SK-N-MC (cell line): ENCODE measurements at regions not wholly inside any gene's neighbourhood (a gene's known extent, or its start where the extent isn't known, plus 50 kb on each side); places are given as distances from the start of the nearest gene placed in this dataset.
A peak's percentile ranks its signal among the peaks of the same experiment; 100 is the strongest.

Experiments
- DNase-seq: peaks from one replicate; pipeline ENCODE4 v3.0.0-alpha.2; 2011; ENCODE audit warnings: low read depth, low spot score
- H3K27ac ChIP-seq: fragments of 200-600 bp; sonication (generic); 2 replicates; pipeline ENCODE4 v1.5.1; 2016; ENCODE audit warnings: mixed run types
- H3K36me3 ChIP-seq: fragments of 200-600 bp; sonication (generic); 2 replicates; pipeline ENCODE4 v1.6.1; 2017; ENCODE audit warnings: antibody characterized with exemption, low read length, mixed read lengths; ENCODE audit not compliant: insufficient read depth
- H3K4me3 ChIP-seq: fragments of 200-600 bp; sonication (generic); 2 replicates; pipeline ENCODE4 v1.5.1; 2016
- H3K9ac ChIP-seq: fragments of 200-600 bp; sonication (generic); 2 replicates; pipeline ENCODE4 v1.8.0; 2017; ENCODE audit warnings: mixed run types, mixed read lengths; ENCODE audit not compliant: insufficient read length
- H3K9me3 ChIP-seq: fragments of 200-600 bp; sonication (generic); 2 replicates; pipeline ENCODE4 v1.6.1; 2017; ENCODE audit warnings: low read depth, mild to moderate bottlenecking, antibody characterized with exemption, low read length, moderate library complexity, mixed read lengths
- EZH2 ChIP-seq: fragments of 200-600 bp; sonication (generic); IDR thresholded peaks from one replicate; pipeline ENCODE4 v1.6.1; 2017; ENCODE audit warnings: antibody characterized with exemption
- FOXP2 ChIP-seq: optimal IDR thresholded peaks from 2 replicates; pipeline ENCODE3; 2011; ENCODE audit warnings: mild to moderate bottlenecking, moderate library complexity; ENCODE audit not compliant: insufficient read depth; ENCODE audit errors: extremely low read length, control extremely low read depth
- POLR2AphosphoS5 ChIP-seq: IDR thresholded peaks from 2 replicates; pipeline ENCODE4 v1.6.1; 2012; ENCODE audit warnings: mild to moderate bottlenecking, low read depth, low read length, borderline replicate concordance

- Histone ChIP-seq H3K9ac (no peak overlapping the region), H3K36me3 (no peaks in the 10 kb centered on the region), H3K4me3 (no peak overlapping the region), H3K9me3 (no peaks in the 10 kb centered on the region), H3K27ac (no peak overlapping the region)
- no peak for DNase-seq
- TF ChIP-seq FOXP2 (no peak), POLR2AphosphoS5 (no peak), EZH2 (no peak)
Measured at GRCh38 chr10:33937036-33937730, 602.7 kb upstream of the NRP1 start.

GRCh38 chr10:33935350-33935749, 600.9 kb upstream of the NRP1 start:
- H3K27ac ChIP-seq, result no peak overlapping the region
- no peaks in the 10 kb centered on the region for H3K36me3 ChIP-seq
- DNase-seq, result no peak
- no peaks in the 10 kb centered on the region for H3K9me3 ChIP-seq
- no peak for TF ChIP-seq FOXP2
- TF ChIP-seq POLR2AphosphoS5, result no peak
- TF ChIP-seq EZH2, result no peak
- H3K9ac ChIP-seq, result no peak overlapping the region
- no peak overlapping the region for H3K4me3 ChIP-seq

GRCh38 chr10:33930079-33930478, 595.6 kb upstream of the NRP1 start:
- Histone ChIP-seq H3K36me3 (no peaks in the 10 kb centered on the region), H3K4me3 (no peak overlapping the region), H3K27ac (peak overlapping the region; percentile 81), H3K9ac (no peak overlapping the region), H3K9me3 (no peaks in the 10 kb centered on the region)
- no peak for TF ChIP-seq FOXP2
- no peak for TF ChIP-seq EZH2
- no peak for TF ChIP-seq POLR2AphosphoS5
- DNase-seq, result no peak

GRCh38 chr10:33927347-33927746, 592.9 kb upstream of the NRP1 start:
- Histone ChIP-seq H3K9me3 (no peaks in the 10 kb centered on the region), H3K27ac (no peak overlapping the region)
- DNase-seq, result no peak

GRCh38 chr10:33921970-33922605, 587.6 kb upstream of the NRP1 start:
- TF ChIP-seq POLR2AphosphoS5, result no peak
- no peak for TF ChIP-seq EZH2
- no peak for TF ChIP-seq FOXP2
- Histone ChIP-seq H3K4me3 (no peak overlapping the region), H3K9ac (no peak overlapping the region), H3K27ac (no peak overlapping the region), H3K9me3 (no peaks in the 10 kb centered on the region), H3K36me3 (no peaks in the 10 kb centered on the region)
- no peak for DNase-seq

More at GRCh38 chr10:33927347-33927746, 592.9 kb upstream of the NRP1 start:
- TF ChIP-seq EZH2 (no peak), POLR2AphosphoS5 (no peak), FOXP2 (no peak)
- no peaks in the 10 kb centered on the region for H3K36me3 ChIP-seq
- no peak overlapping the region for H3K4me3 ChIP-seq
- H3K9ac ChIP-seq, result no peak overlapping the region

- H3K9ac ChIP-seq, result no peak overlapping the region
- no peaks in the 10 kb centered on the region for H3K36me3 ChIP-seq
- DNase-seq, result no peak
- H3K4me3 ChIP-seq, result no peak overlapping the region
- no peak for TF ChIP-seq POLR2AphosphoS5
- no peak for TF ChIP-seq FOXP2
- no peak for TF ChIP-seq EZH2
- no peaks in the 10 kb centered on the region for H3K9me3 ChIP-seq
- no peak overlapping the region for H3K27ac ChIP-seq
Measured at GRCh38 chr10:33920351-33920750, 585.9 kb upstream of the NRP1 start.

- TF ChIP-seq FOXP2, result no peak
- no peak for TF ChIP-seq EZH2
- TF ChIP-seq POLR2AphosphoS5, result no peak
- Histone ChIP-seq H3K9ac (no peak overlapping the region), H3K4me3 (no peak overlapping the region), H3K27ac (no peak overlapping the region), H3K36me3 (no peaks in the 10 kb centered on the region), H3K9me3 (no peaks in the 10 kb centered on the region)
- DNase-seq, result no peak
Measured at GRCh38 chr10:33919244-33919643, 584.8 kb upstream of the NRP1 start.

GRCh38 chr10:33917069-33917780, 582.8 kb upstream of the NRP1 start:
- H3K27ac ChIP-seq, result no peak overlapping the region
- no peaks in the 10 kb centered on the region for H3K36me3 ChIP-seq
- no peak for DNase-seq
- H3K4me3 ChIP-seq, result peak overlapping the region; percentile 15; the same call in 1 of the 2 replicates
- H3K9me3 ChIP-seq, result no peaks in the 10 kb centered on the region
- H3K9ac ChIP-seq, result no peak overlapping the region
- TF ChIP-seq EZH2 (no peak), POLR2AphosphoS5 (no peak), FOXP2 (no peak)
